GM10266 (cell line): ENCODE measurements at regions not wholly inside any gene's neighbourhood (a gene's known extent, or its start where the extent isn't known, plus 50 kb on each side); places are given as distances from the start of the nearest gene placed in this dataset.
"Not testable (repeated sequence)": the region's sequence is repeated elsewhere in the genome, so short reads cannot be mapped to it uniquely, and the experiment has no call there.

Experiments
- DNase-seq: peaks from one replicate; pipeline ENCODE4 v3.0.0; 2012; ENCODE audit errors: extremely low spot score
- TF ChIP-seq, protein P1 (sequence below): IDR thresholded peaks from 2 replicates; pipeline ENCODE4 v1.5.1; 2012; ENCODE audit warnings: mild to moderate bottlenecking, low read depth; ENCODE audit not compliant: control insufficient read depth, insufficient read depth; ENCODE audit errors: missing control alignments

DNA sequence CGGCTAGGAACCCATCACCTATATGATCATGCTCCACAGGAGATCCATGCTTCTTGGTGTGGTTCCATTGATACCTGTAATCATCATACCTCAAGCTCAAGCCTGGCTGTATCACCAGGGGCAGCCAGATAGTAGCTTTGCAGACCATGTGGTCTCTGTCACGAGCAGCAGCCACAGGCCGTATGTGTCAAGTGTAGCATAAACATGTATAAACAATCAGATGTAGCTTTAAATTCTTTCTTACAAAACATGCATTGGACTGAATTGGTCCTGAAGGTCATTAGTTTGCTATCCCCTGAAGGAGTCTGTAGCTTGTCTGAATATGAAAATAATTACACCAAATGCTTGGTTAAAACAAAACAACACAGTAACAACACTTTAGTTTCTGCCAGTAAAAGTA lies 1223.2 kb upstream of the TMEM132C start:
- no peak for DNase-seq
- TF ChIP-seq, protein P1, sequence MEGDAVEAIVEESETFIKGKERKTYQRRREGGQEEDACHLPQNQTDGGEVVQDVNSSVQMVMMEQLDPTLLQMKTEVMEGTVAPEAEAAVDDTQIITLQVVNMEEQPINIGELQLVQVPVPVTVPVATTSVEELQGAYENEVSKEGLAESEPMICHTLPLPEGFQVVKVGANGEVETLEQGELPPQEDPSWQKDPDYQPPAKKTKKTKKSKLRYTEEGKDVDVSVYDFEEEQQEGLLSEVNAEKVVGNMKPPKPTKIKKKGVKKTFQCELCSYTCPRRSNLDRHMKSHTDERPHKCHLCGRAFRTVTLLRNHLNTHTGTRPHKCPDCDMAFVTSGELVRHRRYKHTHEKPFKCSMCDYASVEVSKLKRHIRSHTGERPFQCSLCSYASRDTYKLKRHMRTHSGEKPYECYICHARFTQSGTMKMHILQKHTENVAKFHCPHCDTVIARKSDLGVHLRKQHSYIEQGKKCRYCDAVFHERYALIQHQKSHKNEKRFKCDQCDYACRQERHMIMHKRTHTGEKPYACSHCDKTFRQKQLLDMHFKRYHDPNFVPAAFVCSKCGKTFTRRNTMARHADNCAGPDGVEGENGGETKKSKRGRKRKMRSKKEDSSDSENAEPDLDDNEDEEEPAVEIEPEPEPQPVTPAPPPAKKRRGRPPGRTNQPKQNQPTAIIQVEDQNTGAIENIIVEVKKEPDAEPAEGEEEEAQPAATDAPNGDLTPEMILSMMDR, result no peak

DNA sequence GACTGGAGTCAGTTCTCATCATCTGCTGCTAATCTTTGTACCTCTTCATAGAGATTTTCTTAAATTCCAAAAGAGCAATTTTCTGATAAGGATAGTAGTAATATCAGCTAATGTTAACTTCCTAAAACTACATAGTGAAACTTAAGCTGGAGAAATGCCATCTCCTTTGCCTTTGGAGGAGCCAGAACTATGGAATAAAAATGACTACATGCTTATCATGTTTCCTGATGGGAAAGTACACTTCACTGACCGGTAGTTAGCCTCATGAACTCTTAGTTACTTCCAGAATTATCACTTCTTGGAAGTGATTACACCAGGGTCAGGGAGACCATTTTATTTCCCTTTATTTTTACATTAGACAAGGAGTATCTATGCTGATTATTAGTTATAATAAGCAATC lies 1222.1 kb upstream of the TMEM132C start:
- TF ChIP-seq, protein P1, result no peak
- DNase-seq, result no peak

DNA sequence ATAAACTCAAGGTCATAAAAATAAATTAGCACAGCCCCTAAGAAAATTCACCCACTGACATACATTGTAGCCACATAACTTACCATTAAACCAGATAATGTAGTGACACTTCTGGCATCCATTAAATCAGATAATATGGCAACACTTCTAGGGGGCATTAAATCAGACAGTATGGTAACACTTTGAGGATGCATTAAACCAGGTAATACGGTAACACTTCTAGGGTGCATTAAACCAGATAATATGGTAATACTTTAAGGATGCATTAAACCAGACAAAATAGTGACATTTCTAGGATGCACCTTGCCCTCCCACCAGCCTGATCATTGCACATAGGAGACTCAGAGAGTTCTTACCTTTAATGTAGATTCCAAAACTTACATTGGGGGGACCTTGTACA lies 1220.5 kb upstream of the TMEM132C start:
- TF ChIP-seq, protein P1, result no peak
- no peak for DNase-seq

DNA sequence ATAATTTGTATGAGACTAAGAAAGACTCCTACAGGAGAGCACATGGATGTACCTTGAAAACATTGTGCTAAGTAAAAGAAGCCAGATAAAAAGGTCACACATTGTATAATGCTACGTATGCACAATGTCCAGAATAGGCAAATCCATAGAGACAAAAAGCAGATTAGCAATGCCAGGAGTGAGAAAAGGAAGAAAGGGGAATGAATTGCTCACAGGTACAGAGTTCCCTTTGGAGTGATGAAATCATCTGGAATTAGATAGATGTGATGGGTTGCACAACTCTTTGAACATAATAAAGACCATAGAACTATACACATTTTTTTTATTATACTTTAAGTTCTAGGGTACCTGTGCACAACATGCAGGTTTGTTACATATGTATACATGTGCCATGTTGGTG lies 1218.9 kb upstream of the TMEM132C start:
- DNase-seq, result no peak
- TF ChIP-seq, protein P1, result no peak

DNA sequence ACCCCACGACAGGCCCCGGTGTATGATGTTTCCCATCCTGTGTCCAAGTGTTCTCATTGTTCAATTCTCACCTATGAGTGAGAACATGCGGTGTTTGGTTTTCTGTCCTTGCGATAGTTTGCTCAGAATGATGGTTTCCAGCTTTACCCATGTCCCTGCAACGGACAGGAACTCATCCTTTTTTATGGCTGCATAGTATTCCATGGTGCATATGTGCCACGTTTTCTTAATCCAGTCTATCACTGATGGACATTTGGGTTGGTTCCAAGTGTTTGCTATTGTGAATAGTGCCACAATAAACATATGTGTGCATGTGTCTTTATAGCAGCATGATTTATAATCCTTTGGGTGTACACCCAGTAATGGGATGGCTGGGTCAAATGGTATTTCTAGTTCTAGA lies 1218.4 kb upstream of the TMEM132C start:
- not testable (repeated sequence) for DNase-seq

DNA sequence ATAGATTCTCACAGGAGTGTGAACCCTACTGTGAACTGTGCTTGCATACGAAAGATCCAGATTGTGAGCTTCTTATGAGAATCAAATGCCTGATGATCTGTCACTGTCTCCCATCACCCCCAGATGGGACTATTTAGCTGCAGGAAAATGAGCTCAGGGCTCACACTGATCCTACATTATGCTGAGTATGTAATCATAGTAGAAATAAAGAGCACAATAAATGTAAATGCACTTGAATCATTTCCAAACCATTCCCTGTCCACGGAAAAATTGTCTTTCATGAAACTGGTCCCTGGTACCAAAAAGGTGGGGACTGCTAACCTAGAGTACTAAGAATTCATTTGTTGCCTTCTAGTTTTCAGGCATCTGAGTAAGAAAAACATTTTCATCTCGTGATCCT lies 1215.8 kb upstream of the TMEM132C start:
- no peak for DNase-seq

DNA sequence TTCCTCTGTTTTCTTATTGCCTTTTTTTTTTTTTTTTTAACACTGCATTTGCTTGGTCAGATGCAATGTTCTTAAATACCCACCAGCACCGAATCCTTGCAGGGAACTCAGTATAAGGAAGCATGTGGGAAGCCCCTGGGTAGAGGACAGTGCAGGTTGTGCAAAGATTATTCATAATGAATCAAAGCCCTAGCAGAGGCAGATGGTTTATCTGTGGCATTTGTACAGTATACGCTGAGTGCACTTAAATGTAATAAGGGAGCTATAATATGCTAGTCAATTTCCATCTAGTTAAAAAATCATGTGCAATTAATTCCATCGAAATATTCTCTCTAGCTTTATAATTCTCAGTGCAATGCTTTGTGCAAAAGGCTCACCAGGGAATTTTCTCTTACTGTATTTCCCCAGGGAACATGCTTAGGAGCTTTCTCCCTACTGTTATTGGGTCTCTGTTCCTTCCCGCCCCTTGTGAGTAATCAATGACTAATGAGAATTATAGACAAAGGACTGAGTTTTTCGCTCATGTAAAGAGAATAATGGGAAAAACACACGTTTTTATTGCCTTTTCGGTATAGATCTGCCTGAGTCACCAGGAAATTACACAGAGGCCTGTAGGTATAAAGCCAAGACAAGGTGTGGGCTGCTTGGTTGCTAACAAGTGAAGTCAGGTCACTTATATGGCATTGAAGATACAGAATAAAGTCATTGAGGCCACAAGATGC lies 1214.3 kb upstream of the TMEM132C start:
- no peak for DNase-seq
- TF ChIP-seq, protein P1, result no peak

More for the DNA sequence above, 1215.8 kb upstream of the TMEM132C start:
- TF ChIP-seq, protein P1, result no peak

DNA sequence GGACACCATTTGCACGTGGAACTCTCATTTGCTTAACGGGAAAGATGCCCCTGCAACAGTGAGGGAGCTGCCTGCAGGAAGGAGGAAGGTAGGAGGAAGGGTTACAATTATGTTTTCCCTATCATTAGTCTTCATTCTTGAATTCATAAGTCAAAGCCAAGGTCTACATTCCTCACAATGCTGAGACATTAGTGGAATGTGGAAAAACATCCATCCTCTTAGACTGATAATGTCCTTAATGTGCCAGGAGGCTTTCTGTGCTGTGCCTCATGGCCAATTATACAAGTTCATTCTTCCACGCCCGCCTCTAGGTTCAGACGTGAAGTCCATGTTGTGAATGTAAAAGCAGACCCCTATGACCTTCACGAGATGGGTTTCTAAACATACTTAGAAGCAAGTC lies 1212.4 kb upstream of the TMEM132C start:
- TF ChIP-seq, protein P1, result no peak
- DNase-seq, result no peak
